Coronary artery (tissue), 2 donors: ENCODE measurements at regions not wholly inside any gene's neighbourhood (a gene's known extent, or its start where the extent isn't known, plus 50 kb on each side); places are given as distances from the start of the nearest gene placed in this dataset.

Source experiments
- DNase-seq: peaks from one replicate; pipeline ENCODE4 v3.0.0-alpha.2; 2017; ENCODE audit warnings: low spot score
- H3K27ac ChIP-seq, 2 donors: fragments of 200-600 bp; sonication (generic); one replicate each; pipeline ENCODE4 v1.5.1; 2016 to 2019
- H3K4me3 ChIP-seq: fragments of 200-600 bp; sonication (generic); 2 replicates; pipeline ENCODE4 v1.5.1; 2016; ENCODE audit warnings: mild to moderate bottlenecking, moderate library complexity
- CTCF ChIP-seq: fragments of 200-600 bp; sonication (generic); IDR thresholded peaks from one replicate; pipeline ENCODE4 v1.5.1; 2019; ENCODE audit warnings: antibody characterized with exemption

DNA sequence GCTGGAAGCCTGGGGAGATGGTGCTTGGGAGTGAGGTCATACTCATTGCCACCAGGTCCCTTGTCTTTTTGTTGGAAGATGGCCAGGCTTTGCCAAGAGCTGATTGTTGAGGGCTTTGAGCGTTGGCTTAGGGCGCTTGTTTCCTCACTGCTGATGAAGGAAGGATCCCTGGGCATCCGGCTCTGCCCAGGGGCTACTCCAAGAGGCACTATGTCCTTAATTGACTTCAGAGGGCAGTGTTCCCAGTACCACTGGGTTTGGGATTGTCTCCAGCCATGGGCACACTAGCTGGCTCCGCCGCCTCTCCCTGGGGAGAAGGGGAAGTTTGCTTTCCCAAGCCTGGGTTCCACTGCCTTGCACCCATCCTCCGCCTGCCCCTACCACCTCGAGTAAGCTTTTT, 57.2 kb upstream of the RGMA start:
- no peak overlapping the region for H3K27ac ChIP-seq
- no peak for TF ChIP-seq CTCF
- no peak overlapping the region for H3K4me3 ChIP-seq
- DNase-seq = no peak

- no peak overlapping the region for H3K4me3 ChIP-seq
- no peak for TF ChIP-seq CTCF
- no peak overlapping the region for H3K27ac ChIP-seq
- DNase-seq = no peak
These were observed 55.6 kb upstream of the RGMA start for GRCh38 chr15:93144463-93145236.

GRCh38 chr15:93143186-93143585, 54.2 kb upstream of the RGMA start:
- no peak overlapping the region for H3K27ac ChIP-seq
- no peak overlapping the region for H3K4me3 ChIP-seq
- no peak for DNase-seq
- TF ChIP-seq CTCF = no peak

DNA sequence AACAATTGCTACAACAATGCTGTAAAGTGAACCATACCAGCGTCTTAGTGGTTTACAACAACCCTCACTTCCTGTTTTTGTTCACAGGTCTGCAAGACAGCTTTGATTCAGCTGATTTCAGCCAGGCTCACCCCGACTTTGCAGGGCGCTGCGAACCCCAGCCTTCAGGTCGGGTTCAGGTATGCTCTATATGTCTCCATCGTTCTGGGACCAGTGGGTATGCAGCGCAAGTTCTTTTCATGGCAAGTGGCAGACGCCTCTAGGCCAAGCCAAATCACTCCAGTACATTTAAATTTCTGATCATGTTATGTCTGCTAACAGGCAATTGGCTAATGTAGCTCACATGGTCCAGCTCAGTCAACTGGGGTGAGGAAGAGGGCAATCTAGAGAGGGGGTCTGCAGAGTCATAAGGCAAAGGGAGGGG, 52.4 kb upstream of the RGMA start:
- no peak for DNase-seq

DNA sequence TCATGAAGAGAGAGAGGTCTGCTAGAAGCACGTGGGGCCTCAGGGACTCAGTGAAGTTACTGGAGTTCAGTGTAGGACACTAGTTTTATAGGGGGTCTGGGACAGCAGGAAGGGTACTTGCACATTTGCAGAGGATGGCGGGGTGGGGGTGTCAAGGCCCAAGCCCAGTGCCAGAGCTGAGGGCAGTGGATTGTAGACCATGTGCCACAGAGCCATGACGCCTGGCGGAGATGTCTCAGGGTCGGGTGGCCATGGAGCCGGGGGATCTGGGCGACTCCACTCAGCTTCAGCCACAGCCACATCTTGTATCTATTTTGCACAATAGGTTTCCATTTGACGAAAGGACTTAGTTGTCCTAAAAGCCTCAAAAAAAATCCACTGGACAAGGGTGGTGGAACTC, 50.4 kb upstream of the RGMA start:
- H3K27ac ChIP-seq = no peak overlapping the region
- no peak for TF ChIP-seq CTCF
- DNase-seq = no peak
- H3K4me3 ChIP-seq = no peak overlapping the region

More for the DNA sequence above, 52.4 kb upstream of the RGMA start:
- Histone ChIP-seq H3K27ac (no peak overlapping the region), H3K4me3 (no peak overlapping the region)
- no peak for TF ChIP-seq CTCF

DNA sequence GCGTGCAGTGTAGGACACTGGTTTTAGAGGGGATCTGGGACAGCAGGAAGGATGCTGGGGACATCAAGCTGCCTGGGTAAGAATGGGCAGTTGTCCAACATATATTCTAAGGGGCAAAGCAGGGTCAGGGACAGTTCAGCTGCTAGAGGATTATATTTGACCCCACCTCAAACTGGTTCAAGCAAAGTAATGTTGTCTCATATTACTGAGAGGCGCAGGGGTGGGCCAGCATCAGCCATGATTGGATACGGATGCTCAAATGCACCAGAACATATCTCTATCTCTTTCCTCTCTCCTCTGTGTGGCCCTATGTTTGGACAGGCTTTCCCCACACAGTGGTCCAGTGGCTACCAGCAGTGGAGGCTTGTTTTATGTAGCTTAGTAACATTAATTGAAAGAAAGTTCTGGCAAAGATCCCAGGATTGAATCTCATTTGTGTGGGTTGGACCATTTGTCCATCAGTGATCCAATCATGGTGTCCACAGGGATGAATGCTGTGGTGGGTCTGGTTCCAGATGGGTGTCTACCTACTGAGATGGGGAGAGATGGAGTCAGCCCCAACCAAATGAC, 49.8 kb upstream of the RGMA start:
- Histone ChIP-seq H3K4me3 (no peak overlapping the region), H3K27ac (no peak overlapping the region)
- DNase-seq = no peak
- no peak for TF ChIP-seq CTCF
